ENCODE measurements at regions not wholly inside any gene's neighbourhood (a gene's known extent, or its start where the extent isn't known, plus 50 kb on each side); places are given as distances from the start of the nearest gene placed in this dataset.
A peak's percentile ranks its signal among the peaks of the same experiment; 100 is the strongest.
"Not testable (repeated sequence)": the region's sequence is repeated elsewhere in the genome, so short reads cannot be mapped to it uniquely, and the experiment has no call there.

DNA sequence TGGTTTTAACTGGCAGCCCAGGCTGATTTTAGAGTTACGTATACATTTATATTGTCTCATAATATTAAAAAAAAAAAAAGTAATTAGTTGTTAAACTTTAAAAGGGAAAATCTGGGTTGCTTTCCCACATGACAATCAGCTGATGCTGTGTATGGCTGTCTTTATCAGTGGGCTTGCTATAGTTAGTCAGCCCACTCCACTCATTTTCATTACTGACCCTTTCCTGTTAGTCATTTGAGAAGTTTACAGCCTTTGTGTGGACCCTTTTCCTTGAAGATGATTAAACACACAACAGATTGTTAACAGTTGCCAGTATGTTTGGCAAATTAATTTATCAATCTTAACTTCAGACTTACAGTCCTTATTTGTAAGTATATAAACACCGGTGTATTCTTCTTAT is 164.5 kb upstream of the AGR3 start:
- H3K36me3 Mint-ChIP-seq (ENCODE audit: insufficient read depth): no peaks in the 10 kb centered on the region
- H3K27ac Mint-ChIP-seq: no peak overlapping the region
- H3K4me3 Mint-ChIP-seq (ENCODE audit: low read depth): no peak overlapping the region
- H3K4me1 Mint-ChIP-seq (ENCODE audit: low read depth): no peaks in the 10 kb centered on the region
- no peaks in the 10 kb centered on the region for H3K9me3 Mint-ChIP-seq (ENCODE audit: low read depth)
- H3K27me3 Mint-ChIP-seq: no peaks in the 10 kb centered on the region
- TF ChIP-seq, protein P1, sequence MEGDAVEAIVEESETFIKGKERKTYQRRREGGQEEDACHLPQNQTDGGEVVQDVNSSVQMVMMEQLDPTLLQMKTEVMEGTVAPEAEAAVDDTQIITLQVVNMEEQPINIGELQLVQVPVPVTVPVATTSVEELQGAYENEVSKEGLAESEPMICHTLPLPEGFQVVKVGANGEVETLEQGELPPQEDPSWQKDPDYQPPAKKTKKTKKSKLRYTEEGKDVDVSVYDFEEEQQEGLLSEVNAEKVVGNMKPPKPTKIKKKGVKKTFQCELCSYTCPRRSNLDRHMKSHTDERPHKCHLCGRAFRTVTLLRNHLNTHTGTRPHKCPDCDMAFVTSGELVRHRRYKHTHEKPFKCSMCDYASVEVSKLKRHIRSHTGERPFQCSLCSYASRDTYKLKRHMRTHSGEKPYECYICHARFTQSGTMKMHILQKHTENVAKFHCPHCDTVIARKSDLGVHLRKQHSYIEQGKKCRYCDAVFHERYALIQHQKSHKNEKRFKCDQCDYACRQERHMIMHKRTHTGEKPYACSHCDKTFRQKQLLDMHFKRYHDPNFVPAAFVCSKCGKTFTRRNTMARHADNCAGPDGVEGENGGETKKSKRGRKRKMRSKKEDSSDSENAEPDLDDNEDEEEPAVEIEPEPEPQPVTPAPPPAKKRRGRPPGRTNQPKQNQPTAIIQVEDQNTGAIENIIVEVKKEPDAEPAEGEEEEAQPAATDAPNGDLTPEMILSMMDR (IDR thresholded peaks at IDR 0.05; ENCODE audit: unreplicated experiment): no peak
- no peak for DNase-seq (ENCODE audit: low spot score, unreplicated experiment)

DNA sequence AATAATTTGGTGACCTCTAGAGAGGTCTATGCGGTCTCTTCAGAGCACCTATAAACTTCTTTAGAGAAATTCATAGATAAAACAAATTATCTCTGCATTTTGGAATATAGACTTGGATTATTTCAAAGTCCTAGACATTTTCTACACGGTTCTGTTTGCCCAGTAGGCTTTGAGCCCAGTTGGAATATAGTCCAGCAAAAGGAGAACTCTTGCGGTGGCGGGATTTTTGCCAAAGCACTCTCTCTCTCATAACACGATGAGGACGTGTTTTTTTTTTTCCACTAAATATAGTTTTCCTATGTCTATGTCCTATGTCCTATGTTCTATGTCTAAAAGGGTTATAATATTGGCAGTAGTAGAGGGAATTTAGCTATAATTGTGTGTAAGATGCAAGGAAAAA is 164.9 kb upstream of the AGR3 start:
- TF ChIP-seq, protein P1 (IDR thresholded peaks at IDR 0.05; ENCODE audit: unreplicated experiment): no peak
- Mint-ChIP-seq H3K4me1 (ENCODE audit: low read depth) (no peaks in the 10 kb centered on the region), H3K36me3 (ENCODE audit: insufficient read depth) (no peaks in the 10 kb centered on the region), H3K27ac (peak overlapping the region; percentile 20), H3K27me3 (no peaks in the 10 kb centered on the region), H3K4me3 (ENCODE audit: low read depth) (no peak overlapping the region), H3K9me3 (ENCODE audit: low read depth) (no peaks in the 10 kb centered on the region)
- no peak for DNase-seq (ENCODE audit: low spot score, unreplicated experiment)

DNA sequence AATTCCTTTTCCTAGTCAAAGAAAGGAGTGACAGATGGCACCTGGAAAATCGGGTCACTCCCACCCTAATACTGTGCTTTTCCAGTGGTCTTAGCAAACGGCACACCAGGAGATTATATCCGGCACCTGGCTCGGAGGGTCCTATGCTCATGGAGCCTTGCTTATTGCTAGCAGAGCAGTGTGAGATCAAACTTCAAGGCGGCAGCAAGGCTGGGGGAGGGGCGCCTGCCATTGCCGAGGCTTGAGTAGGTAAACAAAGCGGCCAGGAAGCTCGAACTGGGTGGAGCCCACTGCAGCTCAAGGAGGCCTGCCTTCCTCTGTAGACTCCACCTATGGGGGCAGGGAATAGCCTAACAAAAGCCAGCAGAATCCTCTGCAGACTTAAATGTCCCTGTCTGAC is 171.4 kb upstream of the AGR3 start:
- H3K36me3 Mint-ChIP-seq (ENCODE audit: insufficient read depth); H3K27ac Mint-ChIP-seq; DNase-seq (ENCODE audit: low spot score, unreplicated experiment); H3K4me1 Mint-ChIP-seq (ENCODE audit: low read depth); H3K27me3 Mint-ChIP-seq; H3K4me3 Mint-ChIP-seq (ENCODE audit: low read depth): not testable (repeated sequence)
- peaks cover 11% of the 10 kb centered on the region for H3K9me3 Mint-ChIP-seq (ENCODE audit: low read depth)

DNA sequence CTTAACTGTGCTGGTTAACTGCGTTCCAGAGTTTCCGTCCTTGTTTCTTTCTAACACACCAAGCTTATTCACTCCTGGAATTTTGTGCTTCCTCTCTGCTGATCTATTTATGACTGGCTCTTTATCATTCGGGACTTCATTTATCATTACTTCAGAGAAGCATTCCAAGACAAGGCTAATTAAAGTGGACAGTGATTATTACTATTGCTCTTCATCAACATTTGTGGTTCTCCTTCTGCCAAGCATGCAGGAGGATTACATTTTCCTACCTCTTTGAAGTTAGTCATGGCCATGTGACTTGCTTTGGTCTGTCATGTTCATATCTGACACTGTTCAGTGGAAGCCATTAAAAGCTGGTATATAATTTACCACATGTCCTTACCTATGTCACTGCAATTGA is 172.4 kb upstream of the AGR3 start:
- peaks cover 11% of the 10 kb centered on the region for H3K9me3 Mint-ChIP-seq (ENCODE audit: low read depth)
- no peaks in the 10 kb centered on the region for H3K27me3 Mint-ChIP-seq
- no peak for DNase-seq (ENCODE audit: low spot score, unreplicated experiment)

DNA sequence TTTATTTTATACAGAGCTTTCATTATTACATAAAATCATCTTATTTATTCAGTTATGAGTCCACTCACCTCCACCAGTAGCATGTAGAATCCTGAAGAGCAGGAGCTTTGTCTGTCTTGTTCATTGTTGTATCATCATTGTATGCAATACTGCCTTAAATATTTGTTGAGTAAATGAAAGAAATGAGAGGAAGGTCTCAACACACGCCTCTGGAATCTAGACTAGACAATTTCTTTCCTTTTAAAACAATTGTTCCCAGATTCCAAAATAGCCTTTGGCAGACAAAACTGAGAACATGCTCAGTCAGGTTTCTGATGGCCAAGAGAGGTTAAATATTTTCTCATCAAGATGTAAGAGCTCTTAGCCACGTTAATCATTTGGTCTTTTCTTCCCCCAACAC is 173.1 kb upstream of the AGR3 start:
- H3K9me3 Mint-ChIP-seq (ENCODE audit: low read depth): peaks cover 11% of the 10 kb centered on the region
- no peak for DNase-seq (ENCODE audit: low spot score, unreplicated experiment)
- H3K27me3 Mint-ChIP-seq: no peaks in the 10 kb centered on the region
- H3K4me3 Mint-ChIP-seq (ENCODE audit: low read depth): no peak overlapping the region
- no peak overlapping the region for H3K27ac Mint-ChIP-seq
- H3K36me3 Mint-ChIP-seq (ENCODE audit: insufficient read depth): no peaks in the 10 kb centered on the region
- TF ChIP-seq, protein P1 (IDR thresholded peaks at IDR 0.05; ENCODE audit: unreplicated experiment): no peak
- H3K4me1 Mint-ChIP-seq (ENCODE audit: low read depth): peaks cover 3% of the 10 kb centered on the region

More for the DNA sequence above, 172.4 kb upstream of the AGR3 start:
- no peak overlapping the region for H3K27ac Mint-ChIP-seq
- no peaks in the 10 kb centered on the region for H3K36me3 Mint-ChIP-seq (ENCODE audit: insufficient read depth)
- peaks cover 3% of the 10 kb centered on the region for H3K4me1 Mint-ChIP-seq (ENCODE audit: low read depth)
- TF ChIP-seq, protein P1 (IDR thresholded peaks at IDR 0.05; ENCODE audit: unreplicated experiment): no peak
- H3K4me3 Mint-ChIP-seq (ENCODE audit: low read depth): no peak overlapping the region

DNA sequence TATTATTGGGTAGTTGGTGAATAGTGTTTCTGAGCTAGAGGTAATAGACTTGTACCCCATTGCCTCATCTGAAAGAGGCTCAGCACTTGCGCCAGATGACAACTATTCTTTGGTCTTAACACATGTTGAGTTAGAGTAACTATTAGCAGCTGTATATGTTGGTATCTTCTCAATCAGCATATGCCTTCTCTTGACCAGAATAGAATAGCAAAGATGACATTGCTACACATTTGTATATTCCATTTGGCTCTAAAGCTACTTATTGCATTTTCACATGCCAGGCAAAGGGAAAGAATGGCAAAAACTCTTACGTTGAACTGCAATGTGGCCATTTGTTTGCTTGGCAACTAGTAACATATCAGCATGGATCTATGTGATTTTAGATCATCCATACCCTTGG is 173.8 kb upstream of the AGR3 start:
- H3K36me3 Mint-ChIP-seq (ENCODE audit: insufficient read depth): no peaks in the 10 kb centered on the region
- TF ChIP-seq, protein P1 (IDR thresholded peaks at IDR 0.05; ENCODE audit: unreplicated experiment): no peak
- peaks cover 3% of the 10 kb centered on the region for H3K4me1 Mint-ChIP-seq (ENCODE audit: low read depth)
- no peak overlapping the region for H3K4me3 Mint-ChIP-seq (ENCODE audit: low read depth)
- no peak for DNase-seq (ENCODE audit: low spot score, unreplicated experiment)
- no peak overlapping the region for H3K27ac Mint-ChIP-seq
- H3K27me3 Mint-ChIP-seq: no peaks in the 10 kb centered on the region
- H3K9me3 Mint-ChIP-seq (ENCODE audit: low read depth): peaks cover 11% of the 10 kb centered on the region
